Ishikawa (cell line): ENCODE measurements at regions not wholly inside any gene's neighbourhood (a gene's known extent, or its start where the extent isn't known, plus 50 kb on each side); places are given as distances from the start of the nearest gene placed in this dataset.

Experiments
- CEBPB ChIP-seq: IDR thresholded peaks from 2 replicates; pipeline ENCODE4 v1.6.1; 2012
- CREB1 ChIP-seq: IDR thresholded peaks from 2 replicates; pipeline ENCODE4 v1.6.1; 2012; ENCODE audit warnings: low read depth
- EGR1 ChIP-seq: IDR thresholded peaks from 2 replicates; pipeline ENCODE4 v1.6.1; 2012
- EP300 ChIP-seq: IDR thresholded peaks from 2 replicates; pipeline ENCODE4 v1.6.1; 2012; ENCODE audit warnings: borderline replicate concordance
- FOXM1 ChIP-seq: IDR thresholded peaks from 2 replicates; pipeline ENCODE4 v1.6.1; 2012; ENCODE audit warnings: low read depth, borderline replicate concordance
- NFIC ChIP-seq: IDR thresholded peaks from 2 replicates; pipeline ENCODE4 v1.6.1; 2012
- RAD21 ChIP-seq: IDR thresholded peaks from 2 replicates; pipeline ENCODE4 v1.6.1; 2012; ENCODE audit warnings: low read depth
- TAF1 ChIP-seq: IDR thresholded peaks from 2 replicates; pipeline ENCODE4 v1.6.1; 2012; ENCODE audit warnings: low read depth, mild to moderate bottlenecking
- TCF12 ChIP-seq: IDR thresholded peaks from 2 replicates; pipeline ENCODE4 v1.6.1; 2012; ENCODE audit warnings: low read depth
- TEAD4 ChIP-seq: IDR thresholded peaks from 2 replicates; pipeline ENCODE4 v1.6.1; 2012
- YY1 ChIP-seq: IDR thresholded peaks from 2 replicates; pipeline ENCODE4 v1.6.1; 2012; ENCODE audit warnings: low read depth
- ZBTB7A ChIP-seq: IDR thresholded peaks from 2 replicates; pipeline ENCODE4 v1.6.1; 2012; ENCODE audit warnings: low read depth
- TF ChIP-seq, protein P1 (sequence below): IDR thresholded peaks from 2 replicates; pipeline ENCODE4 v1.6.1; 2012
- TF ChIP-seq, protein P2 (sequence below): IDR thresholded peaks from 2 replicates; pipeline ENCODE4 v1.6.1; 2012
- TF ChIP-seq, protein P3 (sequence below): IDR thresholded peaks from 2 replicates; pipeline ENCODE4 v1.6.1; 2012; ENCODE audit warnings: low read depth, mild to moderate bottlenecking

DNA sequence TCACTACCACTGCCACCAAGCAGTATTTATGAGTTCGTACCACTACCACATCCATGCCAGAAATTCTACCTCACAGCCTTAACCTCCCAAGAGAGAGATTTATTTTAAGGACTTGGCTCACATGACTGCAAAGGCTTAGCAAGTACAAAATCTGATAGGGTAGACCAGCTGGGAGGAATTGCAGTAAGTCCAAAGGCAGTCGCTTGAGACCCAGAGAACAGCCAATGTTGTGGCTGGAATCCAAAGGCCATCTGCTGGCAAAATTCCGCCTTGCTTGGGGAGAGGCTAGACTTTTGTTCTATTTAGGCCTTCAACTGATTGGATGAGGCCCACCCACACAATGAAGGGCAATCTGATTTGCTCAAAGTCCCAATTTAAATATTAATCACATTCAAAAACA, 101.4 kb upstream of the STT3B start:
- TF ChIP-seq, protein P1, sequence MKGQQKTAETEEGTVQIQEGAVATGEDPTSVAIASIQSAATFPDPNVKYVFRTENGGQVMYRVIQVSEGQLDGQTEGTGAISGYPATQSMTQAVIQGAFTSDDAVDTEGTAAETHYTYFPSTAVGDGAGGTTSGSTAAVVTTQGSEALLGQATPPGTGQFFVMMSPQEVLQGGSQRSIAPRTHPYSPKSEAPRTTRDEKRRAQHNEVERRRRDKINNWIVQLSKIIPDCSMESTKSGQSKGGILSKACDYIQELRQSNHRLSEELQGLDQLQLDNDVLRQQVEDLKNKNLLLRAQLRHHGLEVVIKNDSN, result no peak
- TF ChIP-seq, protein P2, sequence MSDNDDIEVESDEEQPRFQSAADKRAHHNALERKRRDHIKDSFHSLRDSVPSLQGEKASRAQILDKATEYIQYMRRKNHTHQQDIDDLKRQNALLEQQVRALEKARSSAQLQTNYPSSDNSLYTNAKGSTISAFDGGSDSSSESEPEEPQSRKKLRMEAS, result no peak

DNA sequence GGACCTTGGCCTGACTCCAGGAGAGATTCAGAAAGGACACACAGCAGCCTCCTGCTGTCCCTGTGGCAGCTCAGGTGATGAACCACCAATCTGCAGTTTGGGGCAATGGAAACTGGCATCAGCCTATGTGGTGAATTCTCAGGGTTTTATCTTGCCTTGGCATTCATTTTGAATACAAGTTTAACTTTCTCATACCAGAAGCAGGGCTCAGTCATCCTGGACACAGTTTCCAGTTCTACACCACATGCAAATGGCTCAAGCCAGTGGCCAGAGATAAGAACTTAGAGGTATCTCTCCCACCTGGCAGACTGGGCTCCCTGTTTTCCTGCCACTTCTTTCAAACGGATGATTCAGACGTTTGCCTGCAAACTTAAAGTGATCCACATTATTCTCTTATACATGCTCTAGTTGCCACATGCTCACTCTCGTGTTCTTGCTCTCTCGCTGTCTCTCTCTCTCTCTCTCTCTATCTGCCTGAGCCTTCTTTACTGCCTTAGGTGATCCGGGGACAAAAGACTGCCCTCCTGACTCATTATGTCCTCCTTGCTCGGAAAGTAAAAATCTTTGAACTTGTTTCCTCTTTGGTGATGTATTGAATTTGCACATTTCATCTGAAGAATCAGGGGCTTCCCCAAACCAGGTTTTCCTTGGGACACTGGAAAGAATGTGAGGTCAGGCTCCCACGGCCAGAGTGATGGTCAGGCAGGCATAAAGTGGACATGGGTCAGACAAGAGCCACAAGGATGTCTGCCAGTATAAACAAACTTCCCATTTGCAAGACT, 99.6 kb upstream of the STT3B start:
- TF ChIP-seq TAF1 (no peak), FOXM1 (no peak), TEAD4 (no peak), ZBTB7A (no peak), TCF12 (no peak), NFIC (no peak)
- TF ChIP-seq, protein P3, sequence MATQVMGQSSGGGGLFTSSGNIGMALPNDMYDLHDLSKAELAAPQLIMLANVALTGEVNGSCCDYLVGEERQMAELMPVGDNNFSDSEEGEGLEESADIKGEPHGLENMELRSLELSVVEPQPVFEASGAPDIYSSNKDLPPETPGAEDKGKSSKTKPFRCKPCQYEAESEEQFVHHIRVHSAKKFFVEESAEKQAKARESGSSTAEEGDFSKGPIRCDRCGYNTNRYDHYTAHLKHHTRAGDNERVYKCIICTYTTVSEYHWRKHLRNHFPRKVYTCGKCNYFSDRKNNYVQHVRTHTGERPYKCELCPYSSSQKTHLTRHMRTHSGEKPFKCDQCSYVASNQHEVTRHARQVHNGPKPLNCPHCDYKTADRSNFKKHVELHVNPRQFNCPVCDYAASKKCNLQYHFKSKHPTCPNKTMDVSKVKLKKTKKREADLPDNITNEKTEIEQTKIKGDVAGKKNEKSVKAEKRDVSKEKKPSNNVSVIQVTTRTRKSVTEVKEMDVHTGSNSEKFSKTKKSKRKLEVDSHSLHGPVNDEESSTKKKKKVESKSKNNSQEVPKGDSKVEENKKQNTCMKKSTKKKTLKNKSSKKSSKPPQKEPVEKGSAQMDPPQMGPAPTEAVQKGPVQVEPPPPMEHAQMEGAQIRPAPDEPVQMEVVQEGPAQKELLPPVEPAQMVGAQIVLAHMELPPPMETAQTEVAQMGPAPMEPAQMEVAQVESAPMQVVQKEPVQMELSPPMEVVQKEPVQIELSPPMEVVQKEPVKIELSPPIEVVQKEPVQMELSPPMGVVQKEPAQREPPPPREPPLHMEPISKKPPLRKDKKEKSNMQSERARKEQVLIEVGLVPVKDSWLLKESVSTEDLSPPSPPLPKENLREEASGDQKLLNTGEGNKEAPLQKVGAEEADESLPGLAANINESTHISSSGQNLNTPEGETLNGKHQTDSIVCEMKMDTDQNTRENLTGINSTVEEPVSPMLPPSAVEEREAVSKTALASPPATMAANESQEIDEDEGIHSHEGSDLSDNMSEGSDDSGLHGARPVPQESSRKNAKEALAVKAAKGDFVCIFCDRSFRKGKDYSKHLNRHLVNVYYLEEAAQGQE, result no peak

DNA sequence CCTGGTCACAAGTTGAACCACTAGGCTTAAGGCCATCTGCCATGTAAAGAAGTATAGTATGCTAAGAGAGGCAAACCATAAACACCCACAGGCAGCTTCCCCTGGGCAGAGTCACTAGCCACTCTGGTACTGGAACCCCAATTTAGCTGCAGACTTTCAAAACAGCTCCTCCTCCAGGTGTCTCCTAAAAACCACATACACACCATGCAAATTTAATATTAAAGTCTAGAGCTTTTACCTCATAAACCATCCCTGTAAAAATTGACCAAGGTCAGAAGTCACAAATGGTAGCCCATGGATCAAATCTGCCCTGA, 99.1 kb upstream of the STT3B start:
- TF ChIP-seq TCF12 (no peak), ZBTB7A (no peak), CEBPB (no peak), RAD21 (no peak), EP300 (no peak), TEAD4 (no peak), YY1 (no peak), TAF1 (no peak), FOXM1 (no peak), NFIC (no peak), CREB1 (no peak), EGR1 (no peak)
- TF ChIP-seq, protein P2, result no peak
- TF ChIP-seq, protein P3, result no peak
- TF ChIP-seq, protein P1, result no peak

DNA sequence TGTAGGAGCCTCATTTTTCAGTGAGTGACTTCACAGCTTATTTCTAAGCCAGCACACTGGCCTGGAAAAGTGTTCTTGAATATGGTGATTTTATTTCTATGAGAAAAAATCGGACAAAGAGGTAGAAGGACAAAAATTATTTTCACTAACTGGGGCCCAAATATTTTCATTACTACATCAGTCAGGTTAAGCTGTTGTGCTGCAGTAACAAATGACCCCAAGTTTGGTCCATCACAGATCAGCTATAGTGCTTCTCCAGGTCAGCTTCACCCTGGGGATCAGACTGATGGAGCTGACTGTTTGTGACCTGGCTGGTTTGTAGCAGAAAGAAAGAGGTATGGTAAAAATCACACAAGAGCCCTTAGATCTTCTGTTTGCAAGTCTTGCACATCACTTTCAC, 97.9 kb upstream of the STT3B start:
- TF ChIP-seq CREB1 (no peak), EGR1 (no peak), EP300 (no peak), TCF12 (no peak), ZBTB7A (no peak), TEAD4 (no peak), TAF1 (no peak), RAD21 (no peak), YY1 (no peak), CEBPB (no peak), NFIC (no peak), FOXM1 (no peak)
- TF ChIP-seq, protein P1, result no peak
- TF ChIP-seq, protein P3, result no peak
- TF ChIP-seq, protein P2, result no peak
